ENCODE measurements at regions not wholly inside any gene's neighbourhood (a gene's known extent, or its start where the extent isn't known, plus 50 kb on each side); places are given as distances from the start of the nearest gene placed in this dataset.

- no peak for DNase-seq (ENCODE audit: low spot score)
- no peak for TF ChIP-seq EGR1 (IDR thresholded peaks at IDR 0.05; ENCODE audit: low read depth in 2 of 2)
- TF ChIP-seq NR2F2 (IDR thresholded peaks at IDR 0.05), result no peak
- no peak for TF ChIP-seq CTCF (IDR thresholded peaks at IDR 0.05; ENCODE audit: low read depth, low read length, missing input control)
- TF ChIP-seq ZBTB33 (IDR thresholded peaks at IDR 0.05), result no peak
- H3K4me1 ChIP-seq (ENCODE audit: control insufficient read depth in 4 of 4, insufficient read depth in 4 of 4, low read length in 3 of 4), result no peaks in the 10 kb centered on the region
- no peaks in the 10 kb centered on the region for H3K36me3 ChIP-seq (ENCODE audit: control insufficient read depth in 4 of 4, insufficient read depth in 3 of 4, low read depth in 1 of 4, low read length in 3 of 4)
- no peak overlapping the region for H3K9ac ChIP-seq (ENCODE audit: low read depth in 1 of 2, low read length in 2 of 2)
- no peaks in the 10 kb centered on the region for H3K27me3 ChIP-seq (ENCODE audit: control insufficient read depth in 4 of 4, insufficient read depth in 4 of 4, low read length in 3 of 4)
- no peaks in the 10 kb centered on the region for H3K9me3 ChIP-seq (ENCODE audit: control insufficient read depth in 4 of 4, low read length in 3 of 4)
- H3K4me3 ChIP-seq (ENCODE audit: low read depth in 1 of 3, low read length in 3 of 3), result no peak overlapping the region
- WGBS, result 84% methylated on average over 2 of the region's 2 CpGs
- no peak overlapping the region for H3K27ac ChIP-seq (ENCODE audit: low read depth in 1 of 2, low read length in 2 of 2)
Measured at GRCh38 chr12:60052483-60052882, 456.7 kb downstream of the SLC16A7 start.

GRCh38 chr12:60059180-60059579 lies 463.4 kb downstream of the SLC16A7 start:
- H3K4me1 ChIP-seq (ENCODE audit: control insufficient read depth in 4 of 4, insufficient read depth in 4 of 4, low read length in 3 of 4), result no peaks in the 10 kb centered on the region
- no peaks in the 10 kb centered on the region for H3K36me3 ChIP-seq (ENCODE audit: control insufficient read depth in 4 of 4, insufficient read depth in 3 of 4, low read depth in 1 of 4, low read length in 3 of 4)
- no peak overlapping the region for H3K4me3 ChIP-seq (ENCODE audit: low read depth in 1 of 3, low read length in 3 of 3)
- no peak for DNase-seq (ENCODE audit: low spot score)
- H3K27me3 ChIP-seq (ENCODE audit: control insufficient read depth in 4 of 4, insufficient read depth in 4 of 4, low read length in 3 of 4), result no peaks in the 10 kb centered on the region
- H3K27ac ChIP-seq (ENCODE audit: low read depth in 1 of 2, low read length in 2 of 2), result no peak overlapping the region
- H3K9me3 ChIP-seq (ENCODE audit: control insufficient read depth in 4 of 4, low read length in 3 of 4), result no peaks in the 10 kb centered on the region
- TF ChIP-seq RXRA (IDR thresholded peaks at IDR 0.05) (no peak), RAD21 (IDR thresholded peaks at IDR 0.05) (no peak), EGR1 (IDR thresholded peaks at IDR 0.05; ENCODE audit: low read depth in 2 of 2) (no peak), FOXA2 (IDR thresholded peaks at IDR 0.05) (no peak), ZBTB33 (IDR thresholded peaks at IDR 0.05) (no peak), HNF4A (conservative IDR thresholded peaks at IDR 0.05) (no peak), JUND (IDR thresholded peaks at IDR 0.05) (no peak), GABPA (IDR thresholded peaks at IDR 0.05 in 1 of 2, conservative IDR thresholded peaks at IDR 0.05 in 1 of 2) (no peak), SP1 (IDR thresholded peaks at IDR 0.05) (no peak), YY1 (IDR thresholded peaks at IDR 0.05) (no peak), TAF1 (conservative IDR thresholded peaks at IDR 0.05) (no peak), FOXA1 (IDR thresholded peaks at IDR 0.05) (no peak), ATF3 (IDR thresholded peaks at IDR 0.05) (no peak), HNF4G (IDR thresholded peaks at IDR 0.05) (no peak), NR2F2 (IDR thresholded peaks at IDR 0.05) (no peak), MAX (IDR thresholded peaks at IDR 0.05) (no peak), REST (IDR thresholded peaks at IDR 0.05) (no peak), CTCF (IDR thresholded peaks at IDR 0.05; ENCODE audit: low read depth, low read length, missing input control) (no peak)
- no peak overlapping the region for H3K9ac ChIP-seq (ENCODE audit: low read depth in 1 of 2, low read length in 2 of 2)
